ENCODE measurements at regions not wholly inside any gene's neighbourhood (a gene's known extent, or its start where the extent isn't known, plus 50 kb on each side); places are given as distances from the start of the nearest gene placed in this dataset.

DNA sequence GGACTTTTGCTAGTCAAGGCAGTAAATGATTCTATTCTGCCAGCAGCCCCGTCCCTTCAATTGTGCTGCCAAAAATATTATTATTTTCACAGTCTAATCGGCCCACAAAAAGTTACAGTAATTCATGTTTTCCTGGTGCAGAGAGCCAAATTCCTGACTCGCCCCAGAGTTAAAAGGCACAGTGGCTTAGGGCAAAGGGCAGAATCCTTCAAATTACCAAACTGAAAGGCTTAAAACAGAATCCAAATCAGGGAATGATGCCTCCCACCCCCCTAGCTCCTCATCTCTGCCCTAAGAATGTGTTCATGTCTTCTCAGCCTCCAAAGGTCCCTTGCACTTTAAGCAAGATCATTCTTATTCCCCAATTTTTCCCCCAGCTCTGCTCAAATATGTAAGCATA is 477.8 kb upstream of the PROK2 start (continued):
- TF ChIP-seq CREB1 (CRISPR knock-in tag; IDR thresholded peaks at IDR 0.05; ENCODE audit: low read depth) (no peak), POLR2AphosphoS5 (IDR thresholded peaks at IDR 0.05; ENCODE audit: low read depth) (no peak), ZNF331 (CRISPR knock-in tag; IDR thresholded peaks at IDR 0.05; ENCODE audit: low read depth) (no peak), JUNB (IDR thresholded peaks at IDR 0.05; ENCODE audit: unreplicated experiment) (no peak), STAT1 (IDR thresholded peaks at IDR 0.05; ENCODE audit: unreplicated experiment) (no peak), EZH2phosphoT487 (IDR thresholded peaks at IDR 0.05; ENCODE audit: unreplicated experiment) (no peak), ZNF114 (CRISPR knock-in tag; IDR thresholded peaks at IDR 0.05) (no peak), EZH2 (IDR thresholded peaks at IDR 0.05; ENCODE audit: low read depth, unreplicated experiment) (no peak), NANOG (IDR thresholded peaks at IDR 0.05; ENCODE audit: borderline replicate concordance) (no peak)

DNA sequence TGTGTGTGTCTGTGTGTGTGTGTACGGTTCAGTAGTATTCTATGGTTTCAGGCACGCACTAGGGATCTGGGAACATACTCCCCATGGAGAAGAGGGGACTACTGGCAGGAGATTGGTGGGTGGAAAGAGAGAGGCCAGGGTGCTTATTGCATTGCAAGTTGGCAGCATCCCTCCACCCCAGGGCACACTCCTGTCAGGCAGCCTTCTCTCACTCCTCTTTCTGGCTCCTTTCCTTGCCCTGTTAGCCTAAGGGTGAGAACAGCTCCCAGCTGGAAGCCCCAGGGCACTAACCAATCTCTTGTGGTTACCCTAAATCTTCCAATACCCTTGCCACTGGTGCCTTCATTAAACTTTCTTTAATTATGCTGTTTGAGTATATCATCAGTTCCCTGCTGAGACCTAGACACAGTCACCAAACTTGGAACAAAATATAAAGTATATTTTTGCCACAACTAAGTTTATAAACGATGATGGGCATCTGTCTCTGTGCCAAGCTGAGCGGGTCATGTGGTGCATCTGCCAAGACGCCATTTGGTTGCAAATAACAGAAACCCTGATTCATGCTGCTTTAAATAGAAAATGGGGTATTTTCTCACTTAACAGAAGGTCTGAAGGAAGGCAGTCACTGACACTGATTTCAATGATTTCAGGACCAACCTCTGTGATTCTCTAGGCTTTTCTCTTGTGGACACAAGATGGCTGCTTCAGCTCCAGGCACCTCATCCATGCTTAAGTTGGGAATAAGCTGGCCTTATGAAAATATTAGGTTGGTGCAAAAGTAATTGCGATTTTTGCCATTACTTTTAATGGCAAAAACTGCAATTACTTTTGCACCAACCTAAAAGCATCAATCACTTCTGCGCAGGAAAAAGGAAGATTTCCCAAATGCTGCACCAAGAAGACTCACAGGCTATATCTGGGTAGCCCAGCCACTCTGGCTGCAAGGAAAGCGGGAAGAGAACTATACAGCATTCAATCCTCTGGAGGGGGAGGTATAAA is 476.9 kb upstream of the PROK2 start:
- no peak overlapping the region for H2AFZ ChIP-seq
- no peaks in the 10 kb centered on the region for H3K79me2 ChIP-seq (replicated peaks; ENCODE audit: insufficient read depth)
- peaks cover 9% of the 10 kb centered on the region; the same call in 1 of the 2 replicates for H3K4me1 ChIP-seq (ENCODE audit: insufficient read depth)
- Mint-ChIP-seq H3K4me1 (peaks cover 13% of the 10 kb centered on the region), H3K4me3 (no peak overlapping the region), H3K36me3 (ENCODE audit: low read depth) (no peaks in the 10 kb centered on the region), H3K27me3 (ENCODE audit: insufficient read depth, low read depth, poor library complexity) (peaks cover 7% of the 10 kb centered on the region), H3K9me3 (no peaks in the 10 kb centered on the region), H3K27ac (no peak overlapping the region)
- DNase-seq (ENCODE audit: low spot score): no peak
- no peaks in the 10 kb centered on the region for H3K27me3 ChIP-seq (ENCODE audit: insufficient read depth)
- H4K20me1 ChIP-seq (replicated peaks; ENCODE audit: insufficient read depth): no peaks in the 10 kb centered on the region
- no peaks in the 10 kb centered on the region for H3F3A ChIP-seq (replicated peaks; ENCODE audit: low read depth)
- no peaks in the 10 kb centered on the region for H3K9me2 ChIP-seq (ENCODE audit: insufficient read depth)
- H3K4me2 ChIP-seq: no peak overlapping the region
- no peak for ATAC-seq
- H3K27ac ChIP-seq (ENCODE audit: low read depth): no peak overlapping the region
- H3K4me3 ChIP-seq: no peak overlapping the region
- H3K36me3 ChIP-seq (ENCODE audit: insufficient read depth): no peaks in the 10 kb centered on the region
- TF ChIP-seq EZH2 (IDR thresholded peaks at IDR 0.05; ENCODE audit: low read depth, unreplicated experiment) (no peak), STAT1 (IDR thresholded peaks at IDR 0.05; ENCODE audit: unreplicated experiment) (no peak), EZH2phosphoT487 (IDR thresholded peaks at IDR 0.05; ENCODE audit: unreplicated experiment) (no peak), CREB1 (CRISPR knock-in tag; IDR thresholded peaks at IDR 0.05; ENCODE audit: low read depth) (no peak), NANOG (IDR thresholded peaks at IDR 0.05; ENCODE audit: borderline replicate concordance) (no peak), ZNF114 (CRISPR knock-in tag; IDR thresholded peaks at IDR 0.05) (no peak), JUNB (IDR thresholded peaks at IDR 0.05; ENCODE audit: unreplicated experiment) (no peak)
- TF ChIP-seq, protein P1, sequence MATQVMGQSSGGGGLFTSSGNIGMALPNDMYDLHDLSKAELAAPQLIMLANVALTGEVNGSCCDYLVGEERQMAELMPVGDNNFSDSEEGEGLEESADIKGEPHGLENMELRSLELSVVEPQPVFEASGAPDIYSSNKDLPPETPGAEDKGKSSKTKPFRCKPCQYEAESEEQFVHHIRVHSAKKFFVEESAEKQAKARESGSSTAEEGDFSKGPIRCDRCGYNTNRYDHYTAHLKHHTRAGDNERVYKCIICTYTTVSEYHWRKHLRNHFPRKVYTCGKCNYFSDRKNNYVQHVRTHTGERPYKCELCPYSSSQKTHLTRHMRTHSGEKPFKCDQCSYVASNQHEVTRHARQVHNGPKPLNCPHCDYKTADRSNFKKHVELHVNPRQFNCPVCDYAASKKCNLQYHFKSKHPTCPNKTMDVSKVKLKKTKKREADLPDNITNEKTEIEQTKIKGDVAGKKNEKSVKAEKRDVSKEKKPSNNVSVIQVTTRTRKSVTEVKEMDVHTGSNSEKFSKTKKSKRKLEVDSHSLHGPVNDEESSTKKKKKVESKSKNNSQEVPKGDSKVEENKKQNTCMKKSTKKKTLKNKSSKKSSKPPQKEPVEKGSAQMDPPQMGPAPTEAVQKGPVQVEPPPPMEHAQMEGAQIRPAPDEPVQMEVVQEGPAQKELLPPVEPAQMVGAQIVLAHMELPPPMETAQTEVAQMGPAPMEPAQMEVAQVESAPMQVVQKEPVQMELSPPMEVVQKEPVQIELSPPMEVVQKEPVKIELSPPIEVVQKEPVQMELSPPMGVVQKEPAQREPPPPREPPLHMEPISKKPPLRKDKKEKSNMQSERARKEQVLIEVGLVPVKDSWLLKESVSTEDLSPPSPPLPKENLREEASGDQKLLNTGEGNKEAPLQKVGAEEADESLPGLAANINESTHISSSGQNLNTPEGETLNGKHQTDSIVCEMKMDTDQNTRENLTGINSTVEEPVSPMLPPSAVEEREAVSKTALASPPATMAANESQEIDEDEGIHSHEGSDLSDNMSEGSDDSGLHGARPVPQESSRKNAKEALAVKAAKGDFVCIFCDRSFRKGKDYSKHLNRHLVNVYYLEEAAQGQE (IDR thresholded peaks at IDR 0.05; ENCODE audit: unreplicated experiment): no peak
- TF ChIP-seq, protein P2, sequence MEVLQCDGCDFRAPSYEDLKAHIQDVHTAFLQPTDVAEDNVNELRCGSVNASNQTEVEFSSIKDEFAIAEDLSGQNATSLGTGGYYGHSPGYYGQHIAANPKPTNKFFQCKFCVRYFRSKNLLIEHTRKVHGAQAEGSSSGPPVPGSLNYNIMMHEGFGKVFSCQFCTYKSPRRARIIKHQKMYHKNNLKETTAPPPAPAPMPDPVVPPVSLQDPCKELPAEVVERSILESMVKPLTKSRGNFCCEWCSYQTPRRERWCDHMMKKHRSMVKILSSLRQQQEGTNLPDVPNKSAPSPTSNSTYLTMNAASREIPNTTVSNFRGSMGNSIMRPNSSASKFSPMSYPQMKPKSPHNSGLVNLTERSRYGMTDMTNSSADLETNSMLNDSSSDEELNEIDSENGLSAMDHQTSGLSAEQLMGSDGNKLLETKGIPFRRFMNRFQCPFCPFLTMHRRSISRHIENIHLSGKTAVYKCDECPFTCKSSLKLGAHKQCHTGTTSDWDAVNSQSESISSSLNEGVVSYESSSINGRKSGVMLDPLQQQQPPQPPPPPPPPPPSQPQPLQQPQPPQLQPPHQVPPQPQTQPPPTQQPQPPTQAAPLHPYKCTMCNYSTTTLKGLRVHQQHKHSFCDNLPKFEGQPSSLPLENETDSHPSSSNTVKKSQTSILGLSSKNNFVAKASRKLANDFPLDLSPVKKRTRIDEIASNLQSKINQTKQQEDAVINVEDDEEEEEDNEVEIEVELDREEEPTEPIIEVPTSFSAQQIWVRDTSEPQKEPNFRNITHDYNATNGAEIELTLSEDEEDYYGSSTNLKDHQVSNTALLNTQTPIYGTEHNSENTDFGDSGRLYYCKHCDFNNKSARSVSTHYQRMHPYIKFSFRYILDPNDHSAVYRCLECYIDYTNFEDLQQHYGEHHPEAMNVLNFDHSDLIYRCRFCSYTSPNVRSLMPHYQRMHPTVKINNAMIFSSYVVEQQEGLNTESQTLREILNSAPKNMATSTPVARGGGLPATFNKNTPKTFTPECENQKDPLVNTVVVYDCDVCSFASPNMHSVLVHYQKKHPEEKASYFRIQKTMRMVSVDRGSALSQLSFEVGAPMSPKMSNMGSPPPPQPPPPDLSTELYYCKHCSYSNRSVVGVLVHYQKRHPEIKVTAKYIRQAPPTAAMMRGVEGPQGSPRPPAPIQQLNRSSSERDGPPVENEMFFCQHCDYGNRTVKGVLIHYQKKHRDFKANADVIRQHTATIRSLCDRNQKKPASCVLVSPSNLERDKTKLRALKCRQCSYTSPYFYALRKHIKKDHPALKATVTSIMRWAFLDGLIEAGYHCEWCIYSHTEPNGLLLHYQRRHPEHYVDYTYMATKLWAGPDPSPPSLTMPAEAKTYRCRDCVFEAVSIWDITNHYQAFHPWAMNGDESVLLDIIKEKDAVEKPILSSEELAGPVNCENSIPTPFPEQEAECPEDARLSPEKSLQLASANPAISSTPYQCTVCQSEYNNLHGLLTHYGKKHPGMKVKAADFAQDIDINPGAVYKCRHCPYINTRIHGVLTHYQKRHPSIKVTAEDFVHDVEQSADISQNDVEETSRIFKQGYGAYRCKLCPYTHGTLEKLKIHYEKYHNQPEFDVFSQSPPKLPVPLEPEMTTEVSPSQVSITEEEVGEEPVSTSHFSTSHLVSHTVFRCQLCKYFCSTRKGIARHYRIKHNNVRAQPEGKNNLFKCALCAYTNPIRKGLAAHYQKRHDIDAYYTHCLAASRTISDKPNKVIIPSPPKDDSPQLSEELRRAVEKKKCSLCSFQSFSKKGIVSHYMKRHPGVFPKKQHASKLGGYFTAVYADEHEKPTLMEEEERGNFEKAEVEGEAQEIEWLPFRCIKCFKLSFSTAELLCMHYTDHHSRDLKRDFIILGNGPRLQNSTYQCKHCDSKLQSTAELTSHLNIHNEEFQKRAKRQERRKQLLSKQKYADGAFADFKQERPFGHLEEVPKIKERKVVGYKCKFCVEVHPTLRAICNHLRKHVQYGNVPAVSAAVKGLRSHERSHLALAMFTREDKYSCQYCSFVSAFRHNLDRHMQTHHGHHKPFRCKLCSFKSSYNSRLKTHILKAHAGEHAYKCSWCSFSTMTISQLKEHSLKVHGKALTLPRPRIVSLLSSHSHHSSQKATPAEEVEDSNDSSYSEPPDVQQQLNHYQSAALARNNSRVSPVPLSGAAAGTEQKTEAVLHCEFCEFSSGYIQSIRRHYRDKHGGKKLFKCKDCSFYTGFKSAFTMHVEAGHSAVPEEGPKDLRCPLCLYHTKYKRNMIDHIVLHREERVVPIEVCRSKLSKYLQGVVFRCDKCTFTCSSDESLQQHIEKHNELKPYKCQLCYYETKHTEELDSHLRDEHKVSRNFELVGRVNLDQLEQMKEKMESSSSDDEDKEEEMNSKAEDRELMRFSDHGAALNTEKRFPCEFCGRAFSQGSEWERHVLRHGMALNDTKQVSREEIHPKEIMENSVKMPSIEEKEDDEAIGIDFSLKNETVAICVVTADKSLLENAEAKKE (CRISPR knock-in tag; IDR thresholded peaks at IDR 0.05): no peak
- TF ChIP-seq, protein P3, sequence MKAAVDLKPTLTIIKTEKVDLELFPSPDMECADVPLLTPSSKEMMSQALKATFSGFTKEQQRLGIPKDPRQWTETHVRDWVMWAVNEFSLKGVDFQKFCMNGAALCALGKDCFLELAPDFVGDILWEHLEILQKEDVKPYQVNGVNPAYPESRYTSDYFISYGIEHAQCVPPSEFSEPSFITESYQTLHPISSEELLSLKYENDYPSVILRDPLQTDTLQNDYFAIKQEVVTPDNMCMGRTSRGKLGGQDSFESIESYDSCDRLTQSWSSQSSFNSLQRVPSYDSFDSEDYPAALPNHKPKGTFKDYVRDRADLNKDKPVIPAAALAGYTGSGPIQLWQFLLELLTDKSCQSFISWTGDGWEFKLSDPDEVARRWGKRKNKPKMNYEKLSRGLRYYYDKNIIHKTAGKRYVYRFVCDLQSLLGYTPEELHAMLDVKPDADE (IDR thresholded peaks at IDR 0.05): no peak
